ENCODE measurements at regions not wholly inside any gene's neighbourhood (a gene's known extent, or its start where the extent isn't known, plus 50 kb on each side); places are given as distances from the start of the nearest gene placed in this dataset.

- DNase-seq, result no peak
- TF ChIP-seq POLR2A (IDR thresholded peaks at IDR 0.05; ENCODE audit: low read length) (no peak), GATA1 (IDR thresholded peaks at IDR 0.05; ENCODE audit: low read depth, low read length) (no peak)
Measured at GRCh38 chr5:125530833-125531615, 784.6 kb upstream of the ZNF608 start.

- DNase-seq, result no peak
Measured at GRCh38 chr5:125536095-125536494, 789.7 kb upstream of the ZNF608 start.

GRCh38 chr5:125536582-125536981 is 790.1 kb upstream of the ZNF608 start:
- DNase-seq, result no peak
- TF ChIP-seq GATA1 (IDR thresholded peaks at IDR 0.05; ENCODE audit: low read depth, low read length), result no peak
- TF ChIP-seq POLR2A (IDR thresholded peaks at IDR 0.05; ENCODE audit: low read length), result no peak

More at GRCh38 chr5:125536095-125536494, 789.7 kb upstream of the ZNF608 start:
- TF ChIP-seq POLR2A (IDR thresholded peaks at IDR 0.05; ENCODE audit: low read length) (no peak), GATA1 (IDR thresholded peaks at IDR 0.05; ENCODE audit: low read depth, low read length) (no peak)

- no peak for TF ChIP-seq POLR2A (IDR thresholded peaks at IDR 0.05; ENCODE audit: low read length)
- no peak for DNase-seq
Measured at GRCh38 chr5:125537661-125538060, 791.2 kb upstream of the ZNF608 start.

- no peak for DNase-seq
- no peak for TF ChIP-seq POLR2A (IDR thresholded peaks at IDR 0.05; ENCODE audit: low read length)
- no peak for TF ChIP-seq GATA1 (IDR thresholded peaks at IDR 0.05; ENCODE audit: low read depth, low read length)
Measured at GRCh38 chr5:125538469-125538868, 792.0 kb upstream of the ZNF608 start.

- no peak for DNase-seq
- no peak for TF ChIP-seq GATA1 (IDR thresholded peaks at IDR 0.05; ENCODE audit: low read depth, low read length)
Measured at GRCh38 chr5:125541085-125541484, 794.6 kb upstream of the ZNF608 start.

- DNase-seq, result no peak
- TF ChIP-seq POLR2A (IDR thresholded peaks at IDR 0.05; ENCODE audit: low read length), result no peak
- no peak for TF ChIP-seq GATA1 (IDR thresholded peaks at IDR 0.05; ENCODE audit: low read depth, low read length)
Measured at GRCh38 chr5:125549322-125549911, 803.0 kb upstream of the ZNF608 start.

- TF ChIP-seq POLR2A (IDR thresholded peaks at IDR 0.05; ENCODE audit: low read length), result no peak
- TF ChIP-seq GATA1 (IDR thresholded peaks at IDR 0.05; ENCODE audit: low read depth, low read length), result no peak
- no peak for DNase-seq
Measured at GRCh38 chr5:125550274-125550673, 803.8 kb upstream of the ZNF608 start.

GRCh38 chr5:125551246-125551645 is 804.8 kb upstream of the ZNF608 start:
- DNase-seq, result no peak
- TF ChIP-seq GATA1 (IDR thresholded peaks at IDR 0.05; ENCODE audit: low read depth, low read length), result no peak
- no peak for TF ChIP-seq POLR2A (IDR thresholded peaks at IDR 0.05; ENCODE audit: low read length)

- DNase-seq, result no peak
- TF ChIP-seq POLR2A (IDR thresholded peaks at IDR 0.05; ENCODE audit: low read length) (no peak), GATA1 (IDR thresholded peaks at IDR 0.05; ENCODE audit: low read depth, low read length) (no peak)
Measured at GRCh38 chr5:125551797-125552196, 805.4 kb upstream of the ZNF608 start.

GRCh38 chr5:125552486-125552885 is 806.0 kb upstream of the ZNF608 start:
- TF ChIP-seq GATA1 (IDR thresholded peaks at IDR 0.05; ENCODE audit: low read depth, low read length) (no peak), POLR2A (IDR thresholded peaks at IDR 0.05; ENCODE audit: low read length) (no peak)
- DNase-seq, result no peak

- no peak for TF ChIP-seq POLR2A (IDR thresholded peaks at IDR 0.05; ENCODE audit: low read length)
- TF ChIP-seq GATA1 (IDR thresholded peaks at IDR 0.05; ENCODE audit: low read depth, low read length), result no peak
- DNase-seq, result no peak
Measured at GRCh38 chr5:125554355-125554754, 807.9 kb upstream of the ZNF608 start.

GRCh38 chr5:125555591-125555990 is 809.2 kb upstream of the ZNF608 start:
- TF ChIP-seq GATA1 (IDR thresholded peaks at IDR 0.05; ENCODE audit: low read depth, low read length), result no peak
- TF ChIP-seq POLR2A (IDR thresholded peaks at IDR 0.05; ENCODE audit: low read length), result no peak

GRCh38 chr5:125558016-125558415 is 811.6 kb upstream of the ZNF608 start:
- DNase-seq, result no peak
- no peak for TF ChIP-seq POLR2A (IDR thresholded peaks at IDR 0.05; ENCODE audit: low read length)
- no peak for TF ChIP-seq GATA1 (IDR thresholded peaks at IDR 0.05; ENCODE audit: low read depth, low read length)

More at GRCh38 chr5:125555591-125555990, 809.2 kb upstream of the ZNF608 start:
- no peak for DNase-seq

- no peak for DNase-seq
Measured at GRCh38 chr5:125558466-125558865, 812.0 kb upstream of the ZNF608 start.

More at GRCh38 chr5:125558466-125558865, 812.0 kb upstream of the ZNF608 start:
- TF ChIP-seq GATA1 (IDR thresholded peaks at IDR 0.05; ENCODE audit: low read depth, low read length) (no peak), POLR2A (IDR thresholded peaks at IDR 0.05; ENCODE audit: low read length) (no peak)

Data from erythroblast (primary cell).